HEK293T (cell line): ENCODE measurements at regions not wholly inside any gene's neighbourhood (a gene's known extent, or its start where the extent isn't known, plus 50 kb on each side); places are given as distances from the start of the nearest gene placed in this dataset.

ENCODE experiments used
- CTCF ChIA-PET: fragments of 350-600 bp; formaldehyde crosslinking; extraction: SDS; loops from one replicate; lab custom pipeline; 2021; ENCODE audit warnings: antibody characterized with exemption, inconsistent platforms; lab: Yijun Ruan, JAX
- POLR2A ChIA-PET: fragments of 350-600 bp; formaldehyde crosslinking; extraction: SDS; loops from one replicate; lab custom pipeline; 2020; ENCODE audit warnings: antibody characterized with exemption, inconsistent platforms; lab: Yijun Ruan, JAX
- DNase-seq: peaks from one replicate; pipeline ENCODE4 v3.0.0; 2012; ENCODE audit warnings: mixed read lengths; ENCODE audit errors: extremely low spot score
- ARNT ChIP-seq: fragments of 450-650 bp; IDR thresholded peaks from 2 replicates; pipeline ENCODE4 v1.6.1; 2017; ENCODE audit warnings: mild to moderate bottlenecking
- BHLHE40 ChIP-seq: fragments of 450-650 bp; IDR thresholded peaks from 2 replicates; pipeline ENCODE4 v1.6.1; 2016; ENCODE audit warnings: mild to moderate bottlenecking, moderate library complexity, borderline replicate concordance
- CTBP1 ChIP-seq: fragments of 450-650 bp; IDR thresholded peaks from 2 replicates; pipeline ENCODE4 v1.6.1; 2016; ENCODE audit warnings: borderline replicate concordance
- ELF4 ChIP-seq: fragments of 450-650 bp; IDR thresholded peaks from 2 replicates; pipeline ENCODE4 v1.6.1; 2017; ENCODE audit warnings: antibody characterized with exemption
- FOXA1 ChIP-seq: fragments of 450-650 bp; IDR thresholded peaks from 2 replicates; pipeline ENCODE4 v1.6.1; 2016; ENCODE audit warnings: mild to moderate bottlenecking
- FOXK2 ChIP-seq: fragments of 450-650 bp; IDR thresholded peaks from 2 replicates; pipeline ENCODE4 v1.6.1; 2016; ENCODE audit warnings: mild to moderate bottlenecking
- FOXM1 ChIP-seq: fragments of 450-650 bp; IDR thresholded peaks from 2 replicates; pipeline ENCODE4 v1.6.1; 2017; ENCODE audit warnings: mild to moderate bottlenecking, borderline replicate concordance
- HDGF ChIP-seq: fragments of 450-650 bp; IDR thresholded peaks from 2 replicates; pipeline ENCODE4 v1.6.1; 2017; ENCODE audit warnings: antibody characterized with exemption, borderline replicate concordance
- L3MBTL2 ChIP-seq: fragments of 450-650 bp; conservative IDR thresholded peaks from 2 replicates; pipeline ENCODE4 v1.6.1; 2016; ENCODE audit warnings: mild to moderate bottlenecking
- LEF1 ChIP-seq: fragments of 450-650 bp; IDR thresholded peaks from 2 replicates; pipeline ENCODE4 v1.6.1; 2017; ENCODE audit warnings: mild to moderate bottlenecking, borderline replicate concordance
- NFRKB ChIP-seq: fragments of 450-650 bp; IDR thresholded peaks from 2 replicates; pipeline ENCODE4 v1.6.1; 2016; ENCODE audit warnings: mild to moderate bottlenecking, moderate library complexity
- SP1 ChIP-seq: fragments of 450-650 bp; IDR thresholded peaks from 2 replicates; pipeline ENCODE4 v1.6.1; 2017
- SUZ12 ChIP-seq: fragments of 450-650 bp; IDR thresholded peaks from 2 replicates; pipeline ENCODE4 v1.6.1; 2016; ENCODE audit warnings: mild to moderate bottlenecking
- TARDBP ChIP-seq: fragments of 450-650 bp; IDR thresholded peaks from 2 replicates; pipeline ENCODE4 v1.6.1; 2016
- ZNF384 ChIP-seq: fragments of 450-650 bp; IDR thresholded peaks from 2 replicates; pipeline ENCODE4 v1.6.1; 2016
- TF ChIP-seq, protein P1 (sequence below): fragments of 450-650 bp; IDR thresholded peaks from 2 replicates; pipeline ENCODE4 v1.6.1; 2016

DNA sequence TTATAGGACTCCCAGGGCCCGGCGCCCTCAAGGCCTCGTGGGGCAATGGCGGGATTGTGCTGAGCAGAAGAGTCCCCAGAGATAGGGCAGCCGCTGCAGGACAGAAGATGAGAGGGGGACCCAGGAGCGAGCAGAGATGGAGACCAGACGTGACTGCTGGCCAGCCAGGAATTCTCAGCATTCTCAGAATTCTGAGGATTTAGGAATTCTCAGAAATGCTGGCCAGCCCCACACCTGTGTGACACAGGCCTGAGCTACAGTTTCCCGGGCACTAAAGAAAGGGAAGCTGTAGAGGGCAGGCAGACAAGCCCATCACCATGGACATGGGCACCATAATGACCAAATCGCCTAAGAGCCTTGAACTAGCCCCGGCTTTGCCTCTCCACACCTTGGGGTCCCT, 186.2 kb upstream of the CDH4 start:
- ChIA-PET POLR2A (no interaction called here), CTCF (no interaction called here)
- TF ChIP-seq FOXK2 = no peak
- no peak for TF ChIP-seq FOXM1
- TF ChIP-seq, protein P1, sequence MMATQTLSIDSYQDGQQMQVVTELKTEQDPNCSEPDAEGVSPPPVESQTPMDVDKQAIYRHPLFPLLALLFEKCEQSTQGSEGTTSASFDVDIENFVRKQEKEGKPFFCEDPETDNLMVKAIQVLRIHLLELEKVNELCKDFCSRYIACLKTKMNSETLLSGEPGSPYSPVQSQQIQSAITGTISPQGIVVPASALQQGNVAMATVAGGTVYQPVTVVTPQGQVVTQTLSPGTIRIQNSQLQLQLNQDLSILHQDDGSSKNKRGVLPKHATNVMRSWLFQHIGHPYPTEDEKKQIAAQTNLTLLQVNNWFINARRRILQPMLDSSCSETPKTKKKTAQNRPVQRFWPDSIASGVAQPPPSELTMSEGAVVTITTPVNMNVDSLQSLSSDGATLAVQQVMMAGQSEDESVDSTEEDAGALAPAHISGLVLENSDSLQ = no peak
- TF ChIP-seq BHLHE40 = no peak
- no peak for TF ChIP-seq ZNF384
- TF ChIP-seq CTBP1 = no peak
- no peak for TF ChIP-seq HDGF
- no peak for TF ChIP-seq ARNT
- no peak for TF ChIP-seq TARDBP
- TF ChIP-seq NFRKB = no peak
- no peak for TF ChIP-seq L3MBTL2
- TF ChIP-seq SP1 = no peak
- no peak for TF ChIP-seq FOXA1
- no peak for TF ChIP-seq SUZ12
- no peak for TF ChIP-seq ELF4
- no peak for DNase-seq

DNA sequence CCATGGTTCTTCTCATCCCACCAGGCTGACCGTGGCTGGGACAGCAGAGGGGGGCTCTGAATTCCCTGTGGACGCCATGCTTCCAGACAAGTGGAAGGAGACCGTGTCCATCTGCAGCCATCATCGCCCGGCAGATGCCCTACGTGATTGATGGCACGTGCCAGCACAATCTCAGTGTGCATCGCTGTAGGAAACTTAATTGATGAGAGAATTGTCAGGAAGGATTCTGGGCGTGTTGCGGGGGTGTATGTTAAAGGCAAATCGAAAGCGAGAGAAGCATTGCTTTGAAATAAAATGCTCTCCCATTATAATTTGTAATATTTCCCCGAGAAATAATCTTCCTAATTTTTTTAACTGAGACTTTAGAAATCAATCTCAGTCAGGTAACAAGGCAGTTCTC, 185.5 kb upstream of the CDH4 start:
- DNase-seq = no peak
- ChIA-PET POLR2A (no interaction called here), CTCF (no interaction called here)
- TF ChIP-seq L3MBTL2 (no peak), NFRKB (no peak), ZNF384 (no peak), LEF1 (no peak), TARDBP (no peak), SP1 (no peak), ARNT (no peak), HDGF (no peak), FOXM1 (no peak), SUZ12 (no peak), FOXK2 (no peak), ELF4 (no peak), FOXA1 (no peak), CTBP1 (no peak), BHLHE40 (no peak)
- TF ChIP-seq, protein P1 = no peak

DNA sequence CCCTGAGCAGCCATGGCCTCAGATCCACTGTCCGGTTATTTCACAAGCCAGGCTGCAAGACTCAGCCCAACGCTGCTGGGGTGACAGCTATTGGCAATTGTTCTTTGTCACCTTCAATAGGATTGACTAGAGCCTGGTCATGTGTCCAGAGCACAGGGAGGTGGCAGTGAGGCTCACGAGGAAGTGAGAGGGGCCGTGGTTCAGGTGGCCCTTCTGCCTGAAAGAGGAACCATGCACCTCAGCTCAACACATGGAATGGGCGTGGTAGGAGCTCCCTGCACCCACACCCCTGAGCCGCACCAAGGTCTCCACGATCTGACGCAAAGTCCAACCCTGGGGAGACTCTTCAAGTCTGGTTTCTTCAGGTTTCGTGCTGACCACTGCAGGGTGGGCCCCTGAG, 184.8 kb upstream of the CDH4 start:
- no peak for DNase-seq
- no peak for TF ChIP-seq SUZ12
- no peak for TF ChIP-seq TARDBP
- no peak for TF ChIP-seq NFRKB
- TF ChIP-seq BHLHE40 = no peak
- TF ChIP-seq ZNF384 = no peak
- TF ChIP-seq ARNT = no peak
- no peak for TF ChIP-seq HDGF
- TF ChIP-seq, protein P1 = no peak
- TF ChIP-seq LEF1 = no peak
- TF ChIP-seq L3MBTL2 = no peak
- no peak for TF ChIP-seq FOXK2
- no peak for TF ChIP-seq FOXM1
- POLR2A ChIA-PET = no interaction called here
- CTCF ChIA-PET = no interaction called here

DNA sequence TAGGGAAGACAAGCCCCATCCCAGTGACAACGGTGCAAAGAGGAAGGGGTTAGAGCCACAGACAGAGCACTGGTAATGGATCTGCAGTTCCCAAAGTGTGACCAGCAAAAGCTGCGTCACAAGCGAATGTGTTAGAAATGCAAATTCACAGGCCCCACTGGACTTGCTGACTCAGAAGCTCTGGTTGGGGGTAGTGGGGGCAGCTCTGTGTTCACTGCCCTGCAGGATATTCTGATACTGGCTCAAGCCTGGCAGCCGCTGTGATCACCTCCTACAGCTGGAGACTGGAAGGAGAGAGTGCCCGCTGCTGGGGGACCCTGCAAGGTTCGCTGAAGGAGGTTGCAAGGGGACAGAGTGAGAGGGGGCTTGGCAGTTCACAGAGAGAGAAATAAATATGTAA, 179.7 kb upstream of the CDH4 start:
- no peak for TF ChIP-seq L3MBTL2
- POLR2A ChIA-PET = no interaction called here

DNA sequence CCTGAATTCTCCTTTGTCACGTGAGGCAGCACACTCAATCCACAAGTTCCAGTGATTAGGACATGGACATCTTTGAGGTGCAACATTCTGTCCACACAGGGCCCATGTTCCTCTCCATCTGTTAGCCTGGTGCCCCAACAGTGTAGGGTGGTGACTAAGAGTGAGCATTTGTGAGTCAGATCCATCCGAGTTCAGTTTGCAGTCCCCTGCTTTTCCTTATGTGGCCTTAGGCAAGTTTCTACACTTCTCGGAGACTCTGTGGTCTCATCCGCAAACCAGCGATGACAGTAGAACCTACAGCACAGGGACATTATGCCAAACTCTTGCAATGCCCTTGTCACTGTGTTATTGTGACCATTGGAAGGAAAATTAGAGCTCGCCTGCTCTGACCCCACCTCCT, 178.7 kb upstream of the CDH4 start:
- POLR2A ChIA-PET = no interaction called here
- CTCF ChIA-PET = no interaction called here
- TF ChIP-seq NFRKB (no peak), ELF4 (no peak), LEF1 (no peak), SP1 (no peak)
- no peak for DNase-seq

More for the DNA sequence above, 179.7 kb upstream of the CDH4 start:
- DNase-seq = no peak
- CTCF ChIA-PET = no interaction called here

DNA sequence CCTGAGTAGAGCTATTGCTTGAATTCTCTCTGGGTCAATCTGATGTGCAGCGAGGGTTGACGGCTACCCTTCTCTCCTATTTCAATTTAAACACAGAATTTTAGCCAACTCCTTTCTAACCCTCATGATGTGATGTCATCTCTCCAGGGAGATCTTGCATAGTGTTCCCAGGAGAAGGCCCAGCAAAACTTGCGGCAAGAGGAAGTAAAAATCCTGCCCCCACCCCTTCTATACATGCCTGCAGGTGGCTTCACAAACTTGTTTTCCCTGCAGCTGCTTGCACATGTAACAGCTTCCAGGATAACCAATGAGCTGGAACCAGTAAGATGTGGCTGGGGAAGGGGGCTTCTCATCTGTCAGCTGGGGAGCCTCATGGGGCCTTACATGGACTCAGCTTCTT, 169.3 kb upstream of the CDH4 start:
- CTCF ChIA-PET = no interaction called here
- TF ChIP-seq FOXA1 (no peak), FOXM1 (no peak), ELF4 (no peak), ZNF384 (no peak), CTBP1 (no peak), SUZ12 (no peak), NFRKB (no peak), TARDBP (no peak), HDGF (no peak), SP1 (no peak), LEF1 (no peak), ARNT (no peak), FOXK2 (no peak), BHLHE40 (no peak)
- TF ChIP-seq, protein P1 = no peak
- POLR2A ChIA-PET = no interaction called here

More for the DNA sequence above, 169.3 kb upstream of the CDH4 start:
- no peak for DNase-seq
